PC-9 (cell line): ENCODE measurements at regions not wholly inside any gene's neighbourhood (a gene's known extent, or its start where the extent isn't known, plus 50 kb on each side); places are given as distances from the start of the nearest gene placed in this dataset.

Source experiments
- BruUV-seq: library from RNA; stranded (reverse); fragments of 400-500 nt; replicated peaks from 2 replicates; lab custom pipeline; 2021; lab: Mats Ljungman, UMichigan
- CTCF ChIA-PET: fragments of 300-600 bp; sonication (Branson Sonifier 250); formaldehyde crosslinking; loops from one replicate; lab custom pipeline; 2022; ENCODE audit warnings: antibody characterized with exemption; lab: Charles Lee
- POLR2A ChIA-PET: fragments of 300-600 bp; sonication (Branson Sonifier 250); formaldehyde crosslinking; loops from one replicate; lab custom pipeline; 2022; ENCODE audit warnings: antibody characterized with exemption; ENCODE audit not compliant: unreplicated experiment; lab: Charles Lee
- DNase-seq, 2 experiments: peaks; one replicate each; pipeline versions ENCODE4 v3.0.0 to v3.0.0-alpha.2; 2015 to 2022; ENCODE audit warnings: mixed read lengths in 1 of 2
- H2AFZ ChIP-seq: fragments of 200-600 bp; sonication (generic); 2 replicates; pipeline ENCODE4 v1.8.1; 2017; ENCODE audit warnings: antibody characterized with exemption
- H3F3A ChIP-seq: fragments of 200-600 bp; sonication (generic); 2 replicates; pipeline ENCODE4 v1.8.1; 2017; ENCODE audit warnings: antibody characterized with exemption, mild to moderate bottlenecking, low read depth; ENCODE audit not compliant: insufficient read depth
- H3K27ac ChIP-seq: fragments of 200-600 bp; sonication (generic); 2 replicates; pipeline ENCODE4 v1.6.1; 2016; ENCODE audit warnings: mixed run types
- H3K27me3 ChIP-seq: fragments of 200-600 bp; sonication (generic); 2 replicates; pipeline ENCODE4 v1.6.1; 2016; ENCODE audit warnings: low read depth, mixed run types; ENCODE audit not compliant: insufficient read depth
- H3K36me3 ChIP-seq: fragments of 200-600 bp; sonication (generic); 2 replicates; pipeline ENCODE4 v1.6.1; 2016; ENCODE audit warnings: low read depth, mixed run types
- H3K4me1 ChIP-seq: fragments of 200-600 bp; sonication (generic); replicated peaks from 2 replicates; pipeline ENCODE4 v1.6.1; 2016; ENCODE audit warnings: mixed run types; ENCODE audit not compliant: insufficient read depth
- H3K4me2 ChIP-seq: fragments of 200-600 bp; sonication (generic); 2 replicates; pipeline ENCODE4 v1.6.1; 2017; ENCODE audit warnings: mixed run types
- H3K4me3 ChIP-seq: fragments of 200-600 bp; sonication (generic); 2 replicates; pipeline ENCODE4 v1.6.1; 2016; ENCODE audit warnings: mixed run types
- H3K79me2 ChIP-seq: fragments of 200-600 bp; sonication (generic); 2 replicates; pipeline ENCODE4 v1.6.1; 2017; ENCODE audit warnings: low read depth, mixed run types
- H3K9me2 ChIP-seq: fragments of 200-600 bp; sonication (generic); 2 replicates; pipeline ENCODE4 v1.8.1; 2017; ENCODE audit warnings: mild to moderate bottlenecking; ENCODE audit not compliant: insufficient read depth
- H3K9me3 ChIP-seq: fragments of 200-600 bp; sonication (generic); 2 replicates; pipeline ENCODE4 v1.8.1; 2016; ENCODE audit warnings: low read depth; ENCODE audit not compliant: insufficient read depth
- H4K20me1 ChIP-seq: fragments of 200-600 bp; sonication (generic); 2 replicates; pipeline ENCODE4 v1.8.1; 2017; ENCODE audit not compliant: insufficient read depth
- CTCF ChIP-seq: fragments of 200-600 bp; sonication (generic); conservative IDR thresholded peaks from 2 replicates; pipeline ENCODE4 v1.6.1; 2017; ENCODE audit warnings: mixed run types, antibody characterized with exemption, mild to moderate bottlenecking, moderate library complexity
- EZH2 ChIP-seq: fragments of 200-600 bp; sonication (generic); IDR thresholded peaks from 2 replicates; pipeline ENCODE4 v1.8.0; 2017; ENCODE audit warnings: antibody characterized with exemption, low read depth
- intact Hi-C: fragments of 100-400 bp; cut with micrococcal nuclease; formaldehyde crosslinking; loops from one replicate; pipeline ENCODE4 v1.10.0; 2022; ENCODE audit not compliant: unreplicated experiment

GRCh38 chr4:45358573-45359506 lies 632.5 kb upstream of the GNPDA2 start:
- H3K4me1 ChIP-seq: no peaks in the 10 kb centered on the region
- H3K9me3 ChIP-seq: no peaks in the 10 kb centered on the region
- no peak overlapping the region for H3K27ac ChIP-seq
- no peak overlapping the region for H3K4me3 ChIP-seq
- intact Hi-C loops: no loop called here
- no peaks in the 10 kb centered on the region for H3F3A ChIP-seq
- TF ChIP-seq CTCF: no peak
- no peak for TF ChIP-seq EZH2
- no peaks in the 10 kb centered on the region for H3K27me3 ChIP-seq
- no peaks in the 10 kb centered on the region for H3K36me3 ChIP-seq
- no peak overlapping the region for H2AFZ ChIP-seq
- no peaks in the 10 kb centered on the region for H3K9me2 ChIP-seq
- POLR2A ChIA-PET: no interaction called here
- H3K4me2 ChIP-seq: no peak overlapping the region
- no peaks in the 10 kb centered on the region for H4K20me1 ChIP-seq
- no peak for DNase-seq
- CTCF ChIA-PET: no interaction called here
- BruUV-seq: no TSS peak
- no peaks in the 10 kb centered on the region for H3K79me2 ChIP-seq

- Histone ChIP-seq H3K4me3 (no peak overlapping the region), H3K27me3 (no peaks in the 10 kb centered on the region), H3K27ac (no peak overlapping the region), H4K20me1 (no peaks in the 10 kb centered on the region), H3K36me3 (no peaks in the 10 kb centered on the region), H3F3A (no peaks in the 10 kb centered on the region), H3K9me3 (no peaks in the 10 kb centered on the region), H3K4me1 (no peaks in the 10 kb centered on the region), H3K9me2 (no peaks in the 10 kb centered on the region), H3K4me2 (no peak overlapping the region), H3K79me2 (no peaks in the 10 kb centered on the region), H2AFZ (no peak overlapping the region)
- DNase-seq: no peak
- intact Hi-C loops: no loop called here
- no TSS peak for BruUV-seq
- POLR2A ChIA-PET: no interaction called here
- TF ChIP-seq CTCF (no peak), EZH2 (no peak)
- CTCF ChIA-PET: no interaction called here
Measured at GRCh38 chr4:45353161-45353560, 626.8 kb upstream of the GNPDA2 start.

GRCh38 chr4:45350438-45350837 lies 624.1 kb upstream of the GNPDA2 start:
- no peaks in the 10 kb centered on the region for H3K4me1 ChIP-seq
- ChIA-PET POLR2A (no interaction called here), CTCF (no interaction called here)
- no peaks in the 10 kb centered on the region for H3K9me3 ChIP-seq
- no peak overlapping the region; the same call in 1 of the 2 replicates for H2AFZ ChIP-seq
- no TSS peak for BruUV-seq
- TF ChIP-seq EZH2: no peak
- TF ChIP-seq CTCF: no peak
- no peaks in the 10 kb centered on the region for H3K36me3 ChIP-seq
- no peaks in the 10 kb centered on the region for H3K27me3 ChIP-seq
- H3K4me2 ChIP-seq: peak overlapping the region; percentile 30; the same call in 1 of the 2 replicates
- no peak overlapping the region for H3K4me3 ChIP-seq
- H4K20me1 ChIP-seq: no peaks in the 10 kb centered on the region
- H3F3A ChIP-seq: no peaks in the 10 kb centered on the region
- DNase-seq: no peak
- intact Hi-C loops: no loop called here
- H3K9me2 ChIP-seq: no peaks in the 10 kb centered on the region
- H3K79me2 ChIP-seq: no peaks in the 10 kb centered on the region
- no peak overlapping the region for H3K27ac ChIP-seq
